IMR-90 (cell line): ENCODE measurements at regions not wholly inside any gene's neighbourhood (a gene's known extent, or its start where the extent isn't known, plus 50 kb on each side); places are given as distances from the start of the nearest gene placed in this dataset.

Experiments
- ATAC-seq: fragments of 200-7000 bp; cut with Tn5 transposase; 2 replicates; pipeline ENCODE4 v1.9.1; 2020; ENCODE audit warnings: low read depth, mild to moderate bottlenecking, moderate library complexity
- BruUV-seq: library from RNA; stranded (reverse); fragments of 400-500 nt; replicated peaks from 2 replicates; lab custom pipeline; 2021; lab: Mats Ljungman, UMichigan
- CTCF ChIA-PET: fragments of 300-600 bp; formaldehyde crosslinking; extraction: SDS; loops from one replicate; lab custom pipeline; 2021; ENCODE audit warnings: antibody characterized with exemption; lab: Yijun Ruan, JAX
- POLR2A ChIA-PET: fragments of 300-600 bp; sonication (Branson Sonifier 250); formaldehyde crosslinking; loops from one replicate; lab custom pipeline; 2022; ENCODE audit warnings: antibody characterized with exemption; ENCODE audit not compliant: unreplicated experiment; lab: Charles Lee
- DNase-seq: peaks from one replicate; pipeline ENCODE4 v3.0.0; 2013
- H2AFZ ChIP-seq: replicated peaks from 2 replicates; pipeline ENCODE3; 2013; ENCODE audit warnings: low read length, mild to moderate bottlenecking; ENCODE audit not compliant: poor library complexity
- H2AK5ac ChIP-seq: 2 replicates; pipeline ENCODE4 v1.6.1; 2013; ENCODE audit warnings: low read depth, low read length, inconsistent platforms
- H2AK9ac ChIP-seq: replicated peaks from 2 replicates; pipeline ENCODE3; 2013; ENCODE audit warnings: mild to moderate bottlenecking, low read depth, low read length, moderate library complexity; ENCODE audit not compliant: poor library complexity
- H2BK120ac ChIP-seq: 2 replicates; pipeline ENCODE4 v1.6.1; 2013; ENCODE audit warnings: low read depth, low read length, inconsistent platforms
- H2BK15ac ChIP-seq: 3 replicates; pipeline ENCODE4 v1.6.1; 2013; ENCODE audit warnings: low read depth, low read length, inconsistent platforms
- H2BK20ac ChIP-seq: 2 replicates; pipeline ENCODE4 v1.6.1; 2013; ENCODE audit warnings: low read depth, mild to moderate bottlenecking, inconsistent platforms, low read length, moderate library complexity
- H2BK5ac ChIP-seq: 2 replicates; pipeline ENCODE4 v1.6.1; 2013; ENCODE audit warnings: mild to moderate bottlenecking, low read depth, low read length, inconsistent platforms; ENCODE audit not compliant: poor library complexity, severe bottlenecking
- H3K14ac ChIP-seq: replicated peaks from 2 replicates; pipeline ENCODE4 v1.6.1; 2013; ENCODE audit warnings: low read depth, low read length, inconsistent platforms
- H3K18ac ChIP-seq: 2 replicates; pipeline ENCODE4 v1.6.1; 2013; ENCODE audit warnings: low read depth, low read length, control low read depth
- H3K23ac ChIP-seq: 2 replicates; pipeline ENCODE4 v1.6.1; 2013; ENCODE audit warnings: low read depth, low read length, inconsistent platforms
- H3K27ac ChIP-seq: 2 replicates; pipeline ENCODE4 v1.5.1; 2013; ENCODE audit warnings: mild to moderate bottlenecking, control low read depth, low read length; ENCODE audit not compliant: insufficient read depth
- H3K27me3 ChIP-seq: 2 replicates; pipeline ENCODE4 v1.6.1; 2013; ENCODE audit warnings: low read length; ENCODE audit not compliant: control insufficient read depth, insufficient read depth
- H3K36me3 ChIP-seq: 2 replicates; pipeline ENCODE4 v1.6.1; 2013; ENCODE audit warnings: low read length, mixed read lengths; ENCODE audit not compliant: control insufficient read depth, insufficient read depth
- H3K4ac ChIP-seq: 2 replicates; pipeline ENCODE4 v1.6.1; 2013; ENCODE audit warnings: low read depth, low read length, inconsistent platforms
- H3K4me1 ChIP-seq: 2 replicates; pipeline ENCODE4 v1.6.1; 2013; ENCODE audit warnings: low read length, mixed read lengths; ENCODE audit not compliant: control insufficient read depth, insufficient read depth
- H3K4me2 ChIP-seq: 2 replicates; pipeline ENCODE4 v1.6.1; 2013; ENCODE audit warnings: low read depth, mild to moderate bottlenecking, control low read depth, low read length, moderate library complexity
- H3K4me3 ChIP-seq: 2 replicates; pipeline ENCODE4 v1.5.1; 2013; ENCODE audit warnings: low read depth, mild to moderate bottlenecking, control low read depth, low read length, moderate library complexity; ENCODE audit not compliant: insufficient read depth
- H3K56ac ChIP-seq: 2 replicates; pipeline ENCODE4 v1.6.1; 2013; ENCODE audit warnings: low read length, inconsistent platforms; ENCODE audit not compliant: insufficient read depth; ENCODE audit errors: extremely low read depth
- H3K79me1 ChIP-seq, 2 experiments: 2 replicates each; pipeline ENCODE4 v1.6.1; 2013; ENCODE audit warnings: low read length in 2 of 2, inconsistent platforms in 1 of 2, low read depth in 1 of 2
- H3K9ac ChIP-seq: 2 replicates; pipeline ENCODE4 v1.6.1; 2013; ENCODE audit warnings: low read depth, low read length, control low read depth
- H3K9me1 ChIP-seq: 2 replicates; pipeline ENCODE4 v1.6.1; 2013; ENCODE audit warnings: low read length, inconsistent platforms; ENCODE audit not compliant: insufficient read depth
- H3K9me3 ChIP-seq: 2 replicates; pipeline ENCODE4 v1.6.1; 2013; ENCODE audit warnings: low read length; ENCODE audit not compliant: control insufficient read depth, insufficient read depth
- H4K20me1 ChIP-seq: 2 replicates; pipeline ENCODE4 v1.6.1; 2013; ENCODE audit warnings: low read length, inconsistent platforms; ENCODE audit not compliant: insufficient read depth
- H4K5ac ChIP-seq: 2 replicates; pipeline ENCODE4 v1.6.1; 2013; ENCODE audit warnings: mild to moderate bottlenecking, low read depth, low read length, control low read depth
- H4K8ac ChIP-seq, 2 experiments: 2 replicates each; pipeline ENCODE4 v1.6.1; 2013; ENCODE audit warnings: low read depth in 2 of 2, low read length in 2 of 2, control low read depth in 1 of 2, inconsistent platforms in 1 of 2
- H4K91ac ChIP-seq: 2 replicates; pipeline ENCODE4 v1.6.1; 2013; ENCODE audit warnings: low read depth, low read length, inconsistent platforms; ENCODE audit not compliant: insufficient read depth
- BHLHE40 ChIP-seq: fragments of 150-350 bp; IDR thresholded peaks from 2 replicates; pipeline ENCODE4 v1.6.1; 2016; ENCODE audit warnings: mild to moderate bottlenecking, low read depth, low read length
- MAFK ChIP-seq: IDR thresholded peaks from 2 replicates; pipeline ENCODE4 v1.6.1; 2012; ENCODE audit warnings: low read depth, low read length, improper control_type of control experiment
- MXI1 ChIP-seq: IDR thresholded peaks from 2 replicates; pipeline ENCODE4 v1.6.1; 2012; ENCODE audit warnings: low read depth, mild to moderate bottlenecking, low read length, moderate library complexity, borderline replicate concordance
- NFE2L2 ChIP-seq: fragments of 150-350 bp; IDR thresholded peaks from 2 replicates; pipeline ENCODE4 v1.6.1; 2016; ENCODE audit warnings: low read depth, mild to moderate bottlenecking, low read length
- RAD21 ChIP-seq: IDR thresholded peaks from 2 replicates; pipeline ENCODE4 v1.6.1; 2012; ENCODE audit warnings: low read length, improper control_type of control experiment
- RCOR1 ChIP-seq: IDR thresholded peaks from 2 replicates; pipeline ENCODE4 v1.6.1; 2012; ENCODE audit warnings: mild to moderate bottlenecking, low read length, improper control_type of control experiment; ENCODE audit not compliant: insufficient replicate concordance
- SMC3 ChIP-seq: fragments of 150-350 bp; IDR thresholded peaks from 2 replicates; pipeline ENCODE4 v1.6.1; 2016; ENCODE audit warnings: low read depth, mild to moderate bottlenecking, antibody characterized with exemption, low read length, moderate library complexity
- WGBS, 2 experiments: methylation state at CpG; one replicate each; pipeline versions ENCODE4 v1.1.5 to v1.1.7; 2013; ENCODE audit warnings: missing lambda C conversion rate in 2 of 2; ENCODE audit not compliant: insufficient read length in 1 of 2; ENCODE audit errors: extremely low coverage in 2 of 2; 5-methylcytosine and 5-hydroxymethylcytosine counted together
- dilution Hi-C: fragments of 300-500 bp; cut with HindIII; formaldehyde crosslinking; loops from one replicate; pipeline ENCODE4 v1.14.3; 2018; ENCODE audit warnings: low sequenced_read_pairs; ENCODE audit not compliant: unreplicated experiment
- in situ Hi-C: fragments of 300-500 bp; cut with MboI; formaldehyde crosslinking; loops from 3 replicates; pipeline ENCODE4 v1.14.3; 2019; ENCODE audit warnings: low sequenced_read_pairs, inconsistent platforms, mixed read lengths
- intact Hi-C: fragments of 100-400 bp; cut with micrococcal nuclease; formaldehyde crosslinking; loops from 2 replicates; pipeline ENCODE4 v1.10.0; 2022
- TF ChIP-seq, protein P1 (sequence below): fragments of 150-350 bp; IDR thresholded peaks from 2 replicates; pipeline ENCODE4 v1.6.1; 2016; ENCODE audit warnings: low read depth, mild to moderate bottlenecking, low read length, moderate library complexity, borderline replicate concordance
- TF ChIP-seq, protein P2 (sequence below): fragments of 150-350 bp; IDR thresholded peaks from 2 replicates; pipeline ENCODE4 v1.6.1; 2017; ENCODE audit warnings: mild to moderate bottlenecking, antibody characterized with exemption, low read length, low read depth

DNA sequence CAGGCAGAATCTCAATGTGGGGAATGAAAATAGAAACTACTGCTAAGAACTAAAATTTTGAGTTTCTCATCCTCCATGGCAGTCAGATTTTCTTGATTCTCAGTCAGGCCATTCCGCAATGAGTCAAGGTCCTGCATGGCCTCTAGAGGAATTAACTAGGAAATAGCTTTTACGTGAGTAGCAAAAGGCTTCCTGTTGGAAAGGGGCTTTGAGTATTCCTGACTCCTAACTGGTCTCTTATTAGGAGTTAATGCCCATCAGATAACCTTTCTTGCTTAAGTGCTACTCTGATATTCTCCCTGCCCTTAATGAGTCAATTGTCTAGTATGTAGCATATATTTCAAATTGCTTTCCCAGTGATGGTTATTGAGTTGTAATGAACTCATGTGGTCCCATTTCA is 65.7 kb upstream of the ARHGAP24 start:
- no peak overlapping the region for H2AFZ ChIP-seq
- in situ Hi-C loops = no loop called here
- H3K27me3 ChIP-seq = no peaks in the 10 kb centered on the region
- ChIA-PET POLR2A (no interaction called here), CTCF (no interaction called here)
- no peaks in the 10 kb centered on the region for H3K36me3 ChIP-seq
- H3K79me1 ChIP-seq = no peaks in the 10 kb centered on the region
- no peak for TF ChIP-seq NFE2L2
- no peak for TF ChIP-seq BHLHE40
- no peak for TF ChIP-seq SMC3
- no peak for TF ChIP-seq MXI1
- TF ChIP-seq, protein P1, sequence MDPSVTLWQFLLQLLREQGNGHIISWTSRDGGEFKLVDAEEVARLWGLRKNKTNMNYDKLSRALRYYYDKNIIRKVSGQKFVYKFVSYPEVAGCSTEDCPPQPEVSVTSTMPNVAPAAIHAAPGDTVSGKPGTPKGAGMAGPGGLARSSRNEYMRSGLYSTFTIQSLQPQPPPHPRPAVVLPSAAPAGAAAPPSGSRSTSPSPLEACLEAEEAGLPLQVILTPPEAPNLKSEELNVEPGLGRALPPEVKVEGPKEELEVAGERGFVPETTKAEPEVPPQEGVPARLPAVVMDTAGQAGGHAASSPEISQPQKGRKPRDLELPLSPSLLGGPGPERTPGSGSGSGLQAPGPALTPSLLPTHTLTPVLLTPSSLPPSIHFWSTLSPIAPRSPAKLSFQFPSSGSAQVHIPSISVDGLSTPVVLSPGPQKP = no peak
- TF ChIP-seq, protein P2, sequence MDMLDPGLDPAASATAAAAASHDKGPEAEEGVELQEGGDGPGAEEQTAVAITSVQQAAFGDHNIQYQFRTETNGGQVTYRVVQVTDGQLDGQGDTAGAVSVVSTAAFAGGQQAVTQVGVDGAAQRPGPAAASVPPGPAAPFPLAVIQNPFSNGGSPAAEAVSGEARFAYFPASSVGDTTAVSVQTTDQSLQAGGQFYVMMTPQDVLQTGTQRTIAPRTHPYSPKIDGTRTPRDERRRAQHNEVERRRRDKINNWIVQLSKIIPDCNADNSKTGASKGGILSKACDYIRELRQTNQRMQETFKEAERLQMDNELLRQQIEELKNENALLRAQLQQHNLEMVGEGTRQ = no peak
- TF ChIP-seq MAFK = no peak
- no peak for TF ChIP-seq RAD21
- no peak for TF ChIP-seq RCOR1
- no peak overlapping the region for H4K91ac ChIP-seq
- no peak overlapping the region for H3K4me3 ChIP-seq
- DNase-seq (no peak), ATAC-seq (no peak)
- no peak overlapping the region for H3K14ac ChIP-seq
- no peak overlapping the region for H2BK20ac ChIP-seq
- H4K20me1 ChIP-seq = no peaks in the 10 kb centered on the region
- no peaks in the 10 kb centered on the region for H3K4me1 ChIP-seq
- H3K23ac ChIP-seq = no peak overlapping the region
- no peak overlapping the region for H3K4me2 ChIP-seq
- H2BK15ac ChIP-seq = no peak overlapping the region
- BruUV-seq = no TSS peak
- H2AK9ac ChIP-seq = no peak overlapping the region
- no CpG with 5 or more reads among the region's 2 CpGs for WGBS, 2 experiments
- no peak overlapping the region for H3K56ac ChIP-seq
- intact Hi-C loops = no loop called here
- H2BK120ac ChIP-seq = no peak overlapping the region
- H4K8ac ChIP-seq = no peak overlapping the region
- H3K4ac ChIP-seq = no peak overlapping the region
- H3K9ac ChIP-seq = no peak overlapping the region
- H3K18ac ChIP-seq = no peak overlapping the region
- H2BK5ac ChIP-seq = no peak overlapping the region
- H3K27ac ChIP-seq = no peak overlapping the region
- no peaks in the 10 kb centered on the region for H3K9me3 ChIP-seq
- dilution Hi-C loops = no loop called here
- no peak overlapping the region for H4K5ac ChIP-seq
- H2AK5ac ChIP-seq = no peak overlapping the region
- H3K9me1 ChIP-seq = no peaks in the 10 kb centered on the region
